H1 (cell line): ENCODE measurements at regions not wholly inside any gene's neighbourhood (a gene's known extent, or its start where the extent isn't known, plus 50 kb on each side); places are given as distances from the start of the nearest gene placed in this dataset.

Experiments
- CTCF ChIA-PET: fragments of 300-600 bp; sonication (Branson Sonifier 250); formaldehyde crosslinking; loops from one replicate; lab custom pipeline; 2021; ENCODE audit not compliant: partially characterized antibody; lab: Charles Lee
- POLR2A ChIA-PET: fragments of 300-600 bp; sonication (Branson Sonifier 250); formaldehyde crosslinking; loops from one replicate; lab custom pipeline; 2021; ENCODE audit warnings: inconsistent platforms; ENCODE audit not compliant: partially characterized antibody; lab: Charles Lee
- DNase-seq, 2 experiments: peaks; one replicate each; pipeline versions ENCODE4 v3.0.0 to v3.0.0-alpha.2; 2010 to 2022; ENCODE audit warnings: low spot score in 2 of 2, low read depth in 1 of 2, mixed read lengths in 1 of 2
- FAIRE-seq: peaks from 2 replicates; lab custom pipeline; 2011; peaks lifted over from hg19 to GRCh38; lab: Jason Lieb, UNC
- H2AFZ ChIP-seq: 2 replicates; pipeline ENCODE4 v1.8.1; 2012; ENCODE audit warnings: low read length, inconsistent platforms
- H2AK5ac ChIP-seq: 2 replicates; pipeline ENCODE4 v1.6.1; 2013; ENCODE audit warnings: low read depth, low read length
- H2BK120ac ChIP-seq: replicated peaks from 2 replicates; pipeline ENCODE3; 2013; ENCODE audit warnings: low read depth, low read length, inconsistent platforms
- H2BK12ac ChIP-seq: 2 replicates; pipeline ENCODE4 v1.6.1; 2013; ENCODE audit warnings: low read depth, low read length
- H2BK15ac ChIP-seq: 2 replicates; pipeline ENCODE4 v1.6.1; 2013; ENCODE audit warnings: low read length
- H2BK20ac ChIP-seq: 2 replicates; pipeline ENCODE4 v1.6.1; 2013; ENCODE audit warnings: low read length
- H2BK5ac ChIP-seq: 2 replicates; pipeline ENCODE4 v1.6.1; 2013; ENCODE audit warnings: low read depth, low read length
- H3K14ac ChIP-seq: 2 replicates; pipeline ENCODE4 v1.6.1; 2013; ENCODE audit warnings: inconsistent platforms; ENCODE audit not compliant: insufficient read length
- H3K18ac ChIP-seq: 2 replicates; pipeline ENCODE4 v1.6.1; 2013; ENCODE audit warnings: low read length; ENCODE audit errors: extremely low read depth
- H3K23ac ChIP-seq: 2 replicates; pipeline ENCODE4 v1.6.1; 2013; ENCODE audit warnings: inconsistent platforms; ENCODE audit not compliant: insufficient read length
- H3K23me2 ChIP-seq: 2 replicates; pipeline ENCODE4 v1.6.1; 2013; ENCODE audit warnings: low read depth, low read length
- H3K27ac ChIP-seq: 2 replicates; pipeline ENCODE4 v1.6.1; 2011; ENCODE audit warnings: low read depth, low read length, inconsistent platforms
- H3K27me3 ChIP-seq, 4 experiments: replicated peaks in 1 of 4; 1 replicate in 1 of 4; 2 replicates in 3 of 4; pipeline versions ENCODE4 v1.6.1 to v1.8.1; 2011 to 2013; ENCODE audit warnings: low read length in 3 of 4, mild to moderate bottlenecking in 3 of 4, inconsistent platforms in 2 of 4, mixed read lengths in 2 of 4, moderate library complexity in 1 of 4; ENCODE audit not compliant: control insufficient read depth in 3 of 4, insufficient read depth in 3 of 4; ENCODE audit errors: extremely low read depth in 1 of 4
- H3K36me3 ChIP-seq, 4 experiments: 2 replicates each; pipeline versions ENCODE4 v1.6.1 to v1.8.1; 2011 to 2013; ENCODE audit warnings: mild to moderate bottlenecking in 4 of 4, low read length in 3 of 4, moderate library complexity in 2 of 4, control low read depth in 1 of 4, inconsistent platforms in 1 of 4; ENCODE audit not compliant: insufficient read depth in 4 of 4, control insufficient read depth in 2 of 4
- H3K4ac ChIP-seq: replicated peaks from 2 replicates; pipeline ENCODE3; 2013; ENCODE audit warnings: low read length, low read depth, mixed read lengths, inconsistent platforms; ENCODE audit not compliant: insufficient read length
- H3K4me1 ChIP-seq, 4 experiments: replicated peaks in 1 of 4; 1 replicate in 1 of 4; 2 replicates in 3 of 4; pipeline versions ENCODE4 v1.6.1 to v1.8.1; 2011 to 2013; ENCODE audit warnings: low read length in 3 of 4, inconsistent platforms in 2 of 4, mixed read lengths in 1 of 4; ENCODE audit not compliant: insufficient read depth in 4 of 4, control insufficient read depth in 3 of 4
- H3K4me2 ChIP-seq, 2 experiments: 2 replicates each; pipeline versions ENCODE4 v1.6.1 to v1.8.1; 2011 to 2013; ENCODE audit warnings: low read depth in 2 of 2, low read length in 2 of 2, control low read depth in 1 of 2, inconsistent platforms in 1 of 2, mild to moderate bottlenecking in 1 of 2; ENCODE audit not compliant: insufficient read depth in 1 of 2
- H3K4me3 ChIP-seq, 4 experiments: fragments of 200-600, 300-600 bp in 1 of 4; sonication (generic), shearing (Covaris generic), sonication (Bioruptor Twin) in 1 of 4; 2 replicates each; pipeline versions ENCODE4 v1.5.1 to v1.8.1; 2011 to 2016; ENCODE audit warnings: low read length in 4 of 4, low read depth in 3 of 4, control low read depth in 2 of 4, inconsistent platforms in 2 of 4, mild to moderate bottlenecking in 2 of 4, mixed read lengths in 1 of 4, moderate library complexity in 1 of 4; ENCODE audit not compliant: insufficient read depth in 2 of 4; ENCODE audit errors: extremely low read depth in 1 of 4
- H3K56ac ChIP-seq: replicated peaks from 2 replicates; pipeline ENCODE3; 2013; ENCODE audit warnings: low read depth, mild to moderate bottlenecking, mixed read lengths, low read length, inconsistent platforms; ENCODE audit not compliant: insufficient read length
- H3K79me1 ChIP-seq: 2 replicates; pipeline ENCODE4 v1.6.1; 2013; ENCODE audit warnings: low read depth, low read length, control low read depth
- H3K79me2 ChIP-seq, 2 experiments: 2 replicates each; pipeline versions ENCODE4 v1.6.1 to v1.8.1; 2012 to 2013; ENCODE audit warnings: low read length in 2 of 2, mild to moderate bottlenecking in 2 of 2, inconsistent platforms in 1 of 2; ENCODE audit not compliant: insufficient read depth in 2 of 2, control insufficient read depth in 1 of 2
- H3K9ac ChIP-seq, 4 experiments: replicated peaks in 1 of 4; 1 replicate in 1 of 4; 2 replicates in 3 of 4; pipeline versions ENCODE4 v1.6.1 to v1.8.1; 2011 to 2013; ENCODE audit warnings: low read depth in 3 of 4, low read length in 3 of 4, control low read depth in 2 of 4, mild to moderate bottlenecking in 2 of 4, moderate library complexity in 2 of 4, inconsistent platforms in 1 of 4; ENCODE audit errors: extremely low read depth in 1 of 4
- H3K9me3 ChIP-seq, 2 experiments: 2 replicates each; pipeline versions ENCODE4 v1.6.1 to v1.8.1; 2012 to 2013; ENCODE audit warnings: mild to moderate bottlenecking in 2 of 2, moderate library complexity in 2 of 2, control low read depth in 1 of 2, inconsistent platforms in 1 of 2, low read depth in 1 of 2, low read length in 1 of 2, mixed read lengths in 1 of 2; ENCODE audit not compliant: insufficient read depth in 2 of 2
- H4K20me1 ChIP-seq, 2 experiments: replicated peaks in 1 of 2; 2 replicates each; pipeline versions ENCODE3 to v1.8.1; 2011 to 2013; ENCODE audit warnings: inconsistent platforms in 2 of 2, low read length in 2 of 2, mild to moderate bottlenecking in 1 of 2; ENCODE audit not compliant: insufficient read depth in 2 of 2, control insufficient read depth in 1 of 2
- H4K5ac ChIP-seq: 2 replicates; pipeline ENCODE4 v1.6.1; 2013; ENCODE audit warnings: low read length, low read depth, mixed read lengths, inconsistent platforms; ENCODE audit not compliant: insufficient read length
- H4K8ac ChIP-seq: 2 replicates; pipeline ENCODE4 v1.8.0; 2013; ENCODE audit warnings: mild to moderate bottlenecking, moderate library complexity, low read length, inconsistent platforms; ENCODE audit not compliant: insufficient read depth; ENCODE audit errors: extremely low read depth
- H4K91ac ChIP-seq: replicated peaks from 2 replicates; pipeline ENCODE3; 2013; ENCODE audit warnings: low read length, mixed read lengths, inconsistent platforms; ENCODE audit not compliant: insufficient read length
- BCL11A ChIP-seq, 2 experiments: IDR thresholded peaks; one replicate each; pipeline ENCODE4 v1.6.1; 2011; ENCODE audit warnings: low read depth in 2 of 2, low read length in 2 of 2, mild to moderate bottlenecking in 2 of 2
- BRCA1 ChIP-seq: IDR thresholded peaks from 2 replicates; pipeline ENCODE4 v1.6.1; 2012; ENCODE audit warnings: low read depth, low read length, improper control_type of control experiment
- CBX5 ChIP-seq: fragments of 300-800, 300-1000 bp; sonication (generic); IDR thresholded peaks from 2 replicates; pipeline ENCODE4 v1.7.1; 2016; ENCODE audit warnings: antibody characterized with exemption, low read length, low read depth
- CBX8 ChIP-seq: fragments of 300-800, 300-1000 bp; sonication (generic); IDR thresholded peaks from 2 replicates; pipeline ENCODE4 v1.7.1; 2016; ENCODE audit warnings: low read depth, low read length, borderline replicate concordance
- CEBPB ChIP-seq: IDR thresholded peaks from 2 replicates; pipeline ENCODE4 v1.6.1; 2012; ENCODE audit warnings: low read depth, low read length
- CHD1 ChIP-seq: IDR thresholded peaks from 2 replicates; pipeline ENCODE4 v1.6.1; 2012; ENCODE audit warnings: low read depth, low read length, improper control_type of control experiment
- CREB1 ChIP-seq: IDR thresholded peaks from 2 replicates; pipeline ENCODE4 v1.6.1; 2012; ENCODE audit warnings: inconsistent platforms
- POLR2A ChIP-seq, 2 experiments: IDR thresholded peaks; 1 replicate in 1 of 2; 2 replicates in 1 of 2; pipeline ENCODE4 v1.6.1; 2011; ENCODE audit warnings: low read depth in 2 of 2, low read length in 2 of 2, mild to moderate bottlenecking in 2 of 2; ENCODE audit errors: control extremely low read depth in 1 of 2
- POLR2AphosphoS5 ChIP-seq: IDR thresholded peaks from 2 replicates; pipeline ENCODE4 v1.6.1; 2011; ENCODE audit warnings: low read depth, low read length
- SAP30 ChIP-seq: fragments of 300-600 bp; sonication (generic); IDR thresholded peaks from 2 replicates; pipeline ENCODE4 v1.7.1; 2012; ENCODE audit warnings: low read length, moderate library complexity, mild to moderate bottlenecking, inconsistent platforms; ENCODE audit not compliant: insufficient read depth, insufficient replicate concordance
- SIN3A ChIP-seq, 2 experiments: IDR thresholded peaks in 1 of 2; conservative IDR thresholded peaks in 1 of 2; 2 replicates each; pipeline ENCODE4 v1.6.1; 2011 to 2012; ENCODE audit warnings: low read length in 2 of 2, improper control_type of control experiment in 1 of 2, low read depth in 1 of 2, mild to moderate bottlenecking in 1 of 2
- SIRT6 ChIP-seq: IDR thresholded peaks from one replicate; pipeline ENCODE4 v1.7.1; 2012; ENCODE audit warnings: low read length, inconsistent platforms
- SP2 ChIP-seq: IDR thresholded peaks from 2 replicates; pipeline ENCODE4 v1.6.1; 2012; ENCODE audit warnings: mild to moderate bottlenecking, low read length, inconsistent platforms
- TCF12 ChIP-seq: IDR thresholded peaks from 2 replicates; pipeline ENCODE4 v1.6.1; 2011; ENCODE audit warnings: low read depth, mild to moderate bottlenecking, low read length
- WGBS, 2 experiments: shearing (Covaris generic) in 1 of 2; methylation state at CpG; one replicate each; pipeline versions ENCODE4 v1.1.6 to v1.1.7; 2013 to 2015; ENCODE audit warnings: low lambda C conversion rate in 2 of 2, mixed read lengths in 2 of 2, inconsistent platforms in 1 of 2, low coverage in 1 of 2, missing lambda C conversion rate in 1 of 2; ENCODE audit not compliant: insufficient replicate concordance in 2 of 2, insufficient coverage in 1 of 2, insufficient read length in 1 of 2; ENCODE audit errors: extremely low coverage in 1 of 2, missing lambda C conversion rate in 1 of 2; 5-methylcytosine and 5-hydroxymethylcytosine counted together

- Histone ChIP-seq H3K9ac (no peak overlapping the region), H2BK12ac (0 out of 2 replicates have a peak overlapping the region, but pooled peaks have one; percentile 52), H3K56ac (no peak overlapping the region), H2BK120ac (no peak overlapping the region), H4K20me1 (no peaks in the 10 kb centered on the region), H3K36me3 (no peaks in the 10 kb centered on the region), H3K23me2 (no peaks in the 10 kb centered on the region), H4K91ac (no peak overlapping the region), H2BK15ac (no peak overlapping the region), H3K4me3 (no peak overlapping the region), H3K79me2 (no peaks in the 10 kb centered on the region), H2BK5ac (no peak overlapping the region; the same call in 1 of the 2 replicates), H3K79me1 (no peaks in the 10 kb centered on the region), H3K27ac (no peak overlapping the region), H3K18ac (no peak overlapping the region), H4K5ac (no peak overlapping the region), H2BK20ac (peak overlapping the region; percentile 98; the same call in 1 of the 2 replicates), H3K14ac (no peak overlapping the region), H4K8ac (no peak overlapping the region), H2AK5ac (no peak overlapping the region), H3K4me2 (no peak overlapping the region), H2AFZ (no peak overlapping the region), H3K27me3 (no peaks in the 10 kb centered on the region), H3K4ac (no peak overlapping the region), H3K4me1 (peaks cover 1 to 5% (median 4%) of the 10 kb centered on the region in 4 experiments; a peak in 3 of 7 replicates), H3K9me3 (no peaks in the 10 kb centered on the region), H3K23ac (no peak overlapping the region)
- ChIA-PET CTCF (no interaction called here), POLR2A (no interaction called here)
- no peak for DNase-seq
- FAIRE-seq = no peak
- TF ChIP-seq CBX5 (no peak), TCF12 (no peak), CBX8 (no peak), BRCA1 (no peak), POLR2A (IDR thresholded peaks at IDR 0.05; ENCODE audit: control extremely low read depth in 1 of 2, low read depth in 2 of 2, low read length in 2 of 2) (no peak), SIRT6 (no peak), SAP30 (no peak), BCL11A (IDR thresholded peaks at IDR 0.05; ENCODE audit: low read depth in 2 of 2, low read length in 2 of 2) (no peak), SIN3A (conservative IDR thresholded peaks at IDR 0.05 in 1 of 2, IDR thresholded peaks at IDR 0.05 in 1 of 2; ENCODE audit: low read depth in 1 of 2, low read length in 2 of 2) (no peak), CREB1 (no peak), POLR2AphosphoS5 (no peak), SP2 (no peak), CEBPB (no peak), CHD1 (no peak)
- WGBS, 2 experiments = 79% methylated on average over 3 of the region's 3 CpGs; no CpG with 5 or more reads in 1 of the 2 experiments
These were observed 716.0 kb upstream of the REG3G start for GRCh38 chr2:78309460-78309859.
